ENCODE measurements at regions not wholly inside any gene's neighbourhood (a gene's known extent, or its start where the extent isn't known, plus 50 kb on each side); places are given as distances from the start of the nearest gene placed in this dataset.

GRCh38 chr4:59748433-59748832 is 1451.7 kb upstream of the ADGRL3 start:
- no peak for FAIRE-seq
- Histone ChIP-seq H2AFZ (ENCODE audit: low read depth, low read length) (no peak overlapping the region), H4K20me1 (replicated peaks; ENCODE audit: control insufficient read depth, extremely low read depth, insufficient read depth, low read length) (no peaks in the 10 kb centered on the region), H3K9me1 (replicated peaks; ENCODE audit: control insufficient read depth, extremely low read depth, insufficient read depth, low read length) (no peaks in the 10 kb centered on the region), H3K4me1 (ENCODE audit: control insufficient read depth, extremely low read depth, insufficient read depth, low read length) (no peaks in the 10 kb centered on the region), H3K9me3 (replicated peaks; ENCODE audit: control insufficient read depth, insufficient read depth, low read length) (no peaks in the 10 kb centered on the region), H3K36me3 (ENCODE audit: control insufficient read depth in 2 of 2, extremely low read depth in 1 of 2, insufficient read depth in 2 of 2, low read length in 2 of 2) (no peaks in the 10 kb centered on the region), H3K4me2 (ENCODE audit: insufficient read depth, low read length) (no peak overlapping the region), H3K27me3 (ENCODE audit: control insufficient read depth in 2 of 2, insufficient read depth in 2 of 2, low read length in 2 of 2) (no peaks in the 10 kb centered on the region), H3K79me2 (ENCODE audit: control insufficient read depth, insufficient read depth, low read length) (no peaks in the 10 kb centered on the region), H3K27ac (ENCODE audit: insufficient read depth, low read depth, low read length) (no peak overlapping the region), H3K4me3 (replicated peaks in 1 of 3; ENCODE audit: insufficient read depth in 1 of 3, low read depth in 1 of 3, low read length in 3 of 3) (no peak overlapping the region), H3K9ac (replicated peaks; ENCODE audit: extremely low read depth, insufficient read depth, low read length) (no peak overlapping the region)
- ChIA-PET POLR2A (no interaction called here), CTCF (no interaction called here)
- dilution Hi-C loops (cut with MboI; ENCODE audit: extremely low pct_ligation_motif_present, low sequenced_read_pairs) (no loop called here), intact Hi-C loops (cut with micrococcal nuclease) (no loop called here)
- BruUV-seq (replicated peaks): no TSS peak
- DNase-seq (ENCODE audit: low read depth, low spot score): no peak
- no peak for TF ChIP-seq JUN (IDR thresholded peaks at IDR 0.05; ENCODE audit: borderline replicate concordance, insufficient read depth, insufficient read length, low read depth)
- TF ChIP-seq EZH2 (IDR thresholded peaks at IDR 0.05; ENCODE audit: borderline replicate concordance, low read depth, low read length, severe bottlenecking): no peak
- TF ChIP-seq POLR2A (IDR thresholded peaks at IDR 0.05; ENCODE audit: low read depth, low read length): no peak
- no peak for TF ChIP-seq POLR2AphosphoS5 (IDR thresholded peaks at IDR 0.05; ENCODE audit: insufficient read depth, low read depth, low read length)
- TF ChIP-seq, protein P1, sequence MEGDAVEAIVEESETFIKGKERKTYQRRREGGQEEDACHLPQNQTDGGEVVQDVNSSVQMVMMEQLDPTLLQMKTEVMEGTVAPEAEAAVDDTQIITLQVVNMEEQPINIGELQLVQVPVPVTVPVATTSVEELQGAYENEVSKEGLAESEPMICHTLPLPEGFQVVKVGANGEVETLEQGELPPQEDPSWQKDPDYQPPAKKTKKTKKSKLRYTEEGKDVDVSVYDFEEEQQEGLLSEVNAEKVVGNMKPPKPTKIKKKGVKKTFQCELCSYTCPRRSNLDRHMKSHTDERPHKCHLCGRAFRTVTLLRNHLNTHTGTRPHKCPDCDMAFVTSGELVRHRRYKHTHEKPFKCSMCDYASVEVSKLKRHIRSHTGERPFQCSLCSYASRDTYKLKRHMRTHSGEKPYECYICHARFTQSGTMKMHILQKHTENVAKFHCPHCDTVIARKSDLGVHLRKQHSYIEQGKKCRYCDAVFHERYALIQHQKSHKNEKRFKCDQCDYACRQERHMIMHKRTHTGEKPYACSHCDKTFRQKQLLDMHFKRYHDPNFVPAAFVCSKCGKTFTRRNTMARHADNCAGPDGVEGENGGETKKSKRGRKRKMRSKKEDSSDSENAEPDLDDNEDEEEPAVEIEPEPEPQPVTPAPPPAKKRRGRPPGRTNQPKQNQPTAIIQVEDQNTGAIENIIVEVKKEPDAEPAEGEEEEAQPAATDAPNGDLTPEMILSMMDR (IDR thresholded peaks at IDR 0.05; ENCODE audit: extremely low read depth in 1 of 2, insufficient read depth in 1 of 2, low read depth in 1 of 2, low read length in 2 of 2): no peak
- no peak for TF ChIP-seq MYC (IDR thresholded peaks at IDR 0.05; ENCODE audit: low read depth, low read length)
- TF ChIP-seq FOS (IDR thresholded peaks at IDR 0.05; ENCODE audit: borderline replicate concordance, insufficient read depth, low read length): no peak
